Nucleus accumbens (tissue), 56 donors: ENCODE measurements at regions not wholly inside any gene's neighbourhood (a gene's known extent, or its start where the extent isn't known, plus 50 kb on each side); places are given as distances from the start of the nearest gene placed in this dataset.
A peak's percentile ranks its signal among the peaks of the same experiment; 100 is the strongest.

Source experiments
- DNase-seq, 56 donors: peaks; one replicate each; lab custom pipeline; 2025; lab: John Stamatoyannopoulos, UW

DNA sequence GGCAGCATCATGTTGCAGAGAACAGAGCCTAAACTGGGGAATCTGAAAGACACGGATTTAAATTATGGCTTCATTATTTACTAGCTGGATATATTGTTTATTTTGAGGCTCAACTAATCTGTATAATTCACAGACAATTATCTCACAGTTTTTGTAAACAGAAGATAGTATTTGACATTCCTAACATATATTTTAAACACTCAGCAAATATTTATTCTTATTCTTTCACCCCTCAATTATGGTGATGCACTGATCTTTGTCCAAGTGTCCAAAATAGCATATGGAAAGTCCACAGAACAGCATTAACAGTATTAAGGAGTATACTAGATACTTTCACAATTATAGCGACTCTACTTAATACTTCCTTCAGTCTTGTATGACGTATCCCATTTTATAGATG lies 257.0 kb downstream of the ADGRG6 start:
- DNase-seq: no peak

GRCh38 chr6:142561511-142562265 lies 259.9 kb downstream of the ADGRG6 start:
- no peak for DNase-seq

DNA sequence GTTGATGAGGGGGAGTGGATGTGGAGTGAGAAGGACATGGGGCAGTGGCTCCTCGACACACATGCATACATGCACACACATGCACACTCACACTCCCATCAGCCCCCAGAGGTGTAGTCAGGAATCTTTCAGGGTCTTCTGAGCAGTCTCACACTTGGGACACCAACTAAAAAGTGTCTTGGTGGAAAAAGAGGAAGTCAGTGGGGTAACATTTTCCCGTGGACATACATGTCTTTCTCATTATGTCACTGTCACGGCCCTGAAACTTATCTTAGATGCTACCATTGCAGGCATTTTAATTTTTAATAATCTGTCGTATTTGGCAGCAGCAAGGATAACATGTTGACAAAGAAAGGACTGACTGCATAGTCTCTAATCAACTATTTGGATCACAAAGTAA lies 261.1 kb downstream of the ADGRG6 start:
- no peak for DNase-seq

DNA sequence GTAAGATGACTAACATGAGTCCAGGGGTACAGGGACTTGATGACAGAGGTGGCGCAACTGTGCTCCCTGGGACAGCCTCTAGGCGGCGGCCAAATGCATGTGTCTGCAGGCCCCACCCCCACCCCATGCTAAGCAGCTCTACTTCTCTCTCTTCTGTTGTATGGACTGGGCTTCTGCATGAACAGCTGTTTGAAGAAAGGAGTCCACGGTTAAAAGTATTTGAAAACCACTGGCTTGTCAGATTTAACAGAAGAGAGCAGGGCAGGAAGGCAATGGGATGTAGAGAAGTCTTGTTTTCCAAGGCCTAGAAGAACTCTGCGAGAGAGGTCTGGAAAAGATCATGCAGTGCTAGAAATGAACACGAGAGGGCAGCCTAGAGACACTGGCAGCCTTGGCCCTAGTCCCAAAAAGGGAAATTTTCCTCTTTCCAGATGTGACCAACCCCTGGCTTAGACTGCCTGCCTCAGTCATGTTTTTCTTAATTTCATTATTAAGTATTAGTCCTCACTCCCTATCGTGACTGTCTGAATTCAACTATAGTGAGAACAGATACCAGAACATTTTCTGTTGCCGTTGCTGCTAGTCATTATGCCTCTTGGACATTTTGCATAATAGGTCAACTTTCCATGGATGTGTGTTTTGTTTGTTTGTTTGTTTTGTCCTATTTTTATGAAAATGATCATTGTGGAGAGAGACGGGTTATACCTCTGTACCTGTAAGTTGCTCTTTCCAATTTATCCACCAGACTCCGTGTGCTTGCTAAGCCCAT lies 265.0 kb downstream of the ADGRG6 start:
- DNase-seq: peak in 22 of 56 donors; percentile 1 to 50 (median 8)

DNA sequence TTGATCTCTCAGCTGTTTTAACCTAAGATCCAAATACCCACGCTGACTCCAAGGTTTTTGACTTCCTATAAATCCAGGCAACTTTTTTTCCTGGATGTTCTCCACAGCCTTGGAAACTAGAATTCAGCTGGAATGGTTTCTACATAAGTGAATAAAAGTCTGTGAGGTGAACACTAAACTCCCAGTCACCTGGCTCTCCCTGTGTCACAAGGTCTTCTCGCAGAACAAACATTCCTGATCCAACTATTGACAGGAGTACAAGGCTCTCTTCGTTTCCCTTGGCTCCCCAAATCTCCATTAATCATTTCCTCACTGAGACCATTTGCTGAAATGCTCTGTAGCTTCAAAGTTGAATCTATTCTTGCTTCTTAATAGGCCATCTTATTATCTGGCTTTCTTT lies 265.7 kb downstream of the ADGRG6 start:
- no peak for DNase-seq

GRCh38 chr6:142568857-142569597 lies 267.2 kb downstream of the ADGRG6 start:
- DNase-seq: no peak

DNA sequence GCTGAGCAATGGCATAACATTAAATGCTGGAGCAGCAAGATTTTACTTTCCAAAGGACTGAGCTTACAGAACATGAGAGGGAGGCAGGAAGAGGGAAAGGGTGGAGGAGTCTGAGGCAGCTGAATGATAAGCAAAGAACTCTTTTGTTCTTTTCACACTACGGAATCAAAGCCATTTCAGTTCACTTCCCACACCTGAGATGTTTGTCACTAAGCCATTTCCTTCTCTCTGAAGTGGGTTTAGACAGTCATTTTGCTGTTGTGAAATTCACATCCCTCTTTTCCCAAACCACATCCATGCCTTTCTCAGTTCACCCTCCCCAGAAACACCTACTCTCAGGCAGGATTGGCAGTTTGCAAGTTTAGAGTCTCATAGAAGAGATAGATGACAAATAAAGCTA lies 267.9 kb downstream of the ADGRG6 start:
- DNase-seq: peak in 12 of 56 donors; percentile 3 to 56 (median 14)

DNA sequence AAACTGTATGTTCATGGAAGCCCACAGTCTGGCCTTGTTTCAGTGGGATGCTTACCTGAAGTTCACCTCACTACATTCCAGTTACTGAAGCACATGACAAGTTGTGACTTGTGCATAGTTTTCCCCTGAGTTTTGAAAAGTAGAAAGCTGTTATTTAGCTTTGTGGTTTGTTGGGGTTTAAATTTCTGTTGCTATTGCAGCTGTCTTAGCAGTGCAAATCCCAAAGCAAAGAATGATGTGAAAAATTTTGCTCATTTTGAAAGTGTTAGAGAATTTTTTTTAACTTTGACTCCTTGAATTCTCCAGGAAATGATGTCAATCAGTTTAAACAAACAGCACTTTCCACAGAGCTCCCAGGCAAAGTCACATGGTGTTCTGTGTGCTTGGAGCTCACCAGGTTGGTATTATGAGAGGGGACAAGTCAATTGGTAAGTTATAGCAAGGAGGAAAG lies 268.4 kb downstream of the ADGRG6 start:
- DNase-seq: no peak

DNA sequence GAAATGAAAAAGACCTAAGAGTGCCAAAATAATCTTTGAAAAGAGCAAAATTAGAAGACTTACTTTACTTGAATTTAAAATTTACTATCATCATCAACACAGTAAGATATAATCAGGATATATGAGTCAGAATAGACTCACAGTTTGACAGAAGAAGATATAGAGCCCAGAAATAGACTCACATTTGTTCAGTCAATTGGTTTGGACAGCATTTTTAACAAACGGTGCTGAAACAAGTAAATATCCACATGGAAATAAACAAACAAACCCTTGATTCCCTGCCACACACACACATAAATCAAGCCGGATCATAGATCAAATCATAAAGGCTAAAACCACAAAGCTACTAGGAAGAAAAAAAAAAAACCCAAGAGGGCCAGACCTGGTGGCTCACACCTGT lies 291.1 kb downstream of the ADGRG6 start:
- no peak for DNase-seq

DNA sequence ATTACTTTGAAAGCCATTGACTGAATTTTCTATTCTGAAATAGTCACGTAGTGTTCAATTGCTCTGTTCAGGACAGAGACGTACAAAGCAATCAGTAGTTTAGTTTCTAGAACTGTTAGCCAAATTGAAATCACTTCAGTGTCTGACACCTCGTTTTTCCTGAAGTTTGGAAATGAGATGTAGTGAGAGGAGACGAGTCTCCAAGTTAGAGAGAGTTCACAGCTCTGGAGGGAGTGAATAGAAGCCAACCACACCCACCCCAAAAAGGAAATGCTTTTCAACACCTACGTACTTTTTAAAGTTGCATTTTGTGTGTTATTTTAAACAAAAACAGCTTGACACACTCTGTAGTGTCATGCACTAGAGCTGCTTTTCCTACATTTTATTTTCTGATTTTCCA lies 296.0 kb downstream of the ADGRG6 start:
- no peak for DNase-seq

GRCh38 chr6:142601427-142601826 lies 299.6 kb downstream of the ADGRG6 start:
- no peak for DNase-seq

GRCh38 chr6:142602972-142603371 lies 301.2 kb downstream of the ADGRG6 start:
- no peak for DNase-seq

- DNase-seq: no peak
These were observed 304.2 kb downstream of the ADGRG6 start for GRCh38 chr6:142605922-142606485.

- no peak for DNase-seq
These were observed 311.1 kb downstream of the ADGRG6 start for GRCh38 chr6:142612956-142613355.

DNA sequence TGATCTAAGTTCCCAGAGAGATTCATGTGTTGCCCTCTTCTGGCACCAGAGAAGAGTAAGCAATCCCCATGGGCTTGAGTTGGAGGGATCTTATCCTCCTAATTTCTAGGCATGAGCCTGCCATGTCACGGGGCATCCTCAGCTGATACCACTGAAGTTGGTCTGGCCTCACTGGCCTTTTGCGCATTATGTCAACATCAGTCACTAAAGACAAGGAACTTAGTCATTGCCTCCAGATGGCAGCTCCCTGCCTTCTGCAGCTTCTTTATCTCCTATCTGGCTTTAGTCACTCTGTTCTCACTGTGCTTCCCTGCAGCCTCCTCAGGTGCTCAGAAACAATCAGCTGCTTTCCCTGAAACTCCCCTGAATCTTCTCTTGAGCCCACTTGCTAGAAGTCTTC lies 312.2 kb downstream of the ADGRG6 start:
- no peak for DNase-seq

DNA sequence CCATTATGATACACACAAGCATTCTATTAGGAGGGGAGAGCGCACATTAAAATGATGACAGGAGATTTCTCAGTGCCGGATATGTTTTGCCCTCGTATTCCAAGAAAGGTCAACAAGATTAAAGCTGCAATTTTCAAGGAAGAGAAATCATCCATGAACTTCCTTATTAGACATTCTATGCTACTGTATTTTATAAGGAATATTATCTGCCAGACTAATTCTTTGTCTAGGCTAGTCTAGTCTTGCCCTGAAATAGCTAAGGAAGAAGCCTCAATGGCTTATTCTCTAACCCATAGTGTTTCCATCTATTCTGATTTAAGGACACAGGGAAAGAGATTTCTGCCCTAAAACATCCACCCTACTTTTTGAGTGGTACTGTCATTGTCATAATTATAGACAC lies 315.4 kb downstream of the ADGRG6 start:
- no peak for DNase-seq

GRCh38 chr6:142621822-142622221 lies 320.0 kb downstream of the ADGRG6 start:
- no peak for DNase-seq

DNA sequence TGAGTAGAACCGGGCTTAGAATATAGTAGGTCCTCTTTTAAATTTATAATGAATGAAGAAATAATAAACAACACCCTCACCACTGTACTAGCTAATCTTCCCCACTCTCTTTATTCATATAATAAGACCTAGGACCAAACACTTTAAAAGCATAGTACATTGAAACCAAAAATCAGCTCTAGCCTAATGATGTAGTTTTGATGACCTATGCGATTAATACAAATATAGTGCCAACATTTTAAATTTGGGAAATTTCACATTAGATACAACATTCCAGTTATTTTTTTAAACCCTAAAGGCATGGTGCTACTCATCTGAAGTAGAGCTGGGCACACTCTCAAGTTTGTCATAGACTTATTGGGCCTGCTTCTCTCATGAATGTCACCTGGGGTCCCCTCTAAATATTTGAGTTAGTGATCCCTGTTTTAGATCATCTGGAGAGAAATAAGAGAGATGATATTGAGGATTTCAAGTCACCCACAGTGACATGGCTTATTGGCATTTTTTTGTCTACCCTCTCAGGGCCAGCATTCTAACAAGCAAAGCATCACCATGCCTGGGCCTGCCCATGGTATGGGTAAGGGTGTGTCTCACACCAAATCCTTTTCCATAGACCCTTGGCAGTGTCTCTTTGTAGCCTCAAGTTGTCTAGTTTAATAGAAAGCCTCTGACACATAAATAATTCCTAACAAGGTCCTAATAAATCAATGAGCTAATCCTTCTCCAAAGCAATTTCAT lies 319.8 kb downstream of the HIVEP2 start:
- no peak for DNase-seq

DNA sequence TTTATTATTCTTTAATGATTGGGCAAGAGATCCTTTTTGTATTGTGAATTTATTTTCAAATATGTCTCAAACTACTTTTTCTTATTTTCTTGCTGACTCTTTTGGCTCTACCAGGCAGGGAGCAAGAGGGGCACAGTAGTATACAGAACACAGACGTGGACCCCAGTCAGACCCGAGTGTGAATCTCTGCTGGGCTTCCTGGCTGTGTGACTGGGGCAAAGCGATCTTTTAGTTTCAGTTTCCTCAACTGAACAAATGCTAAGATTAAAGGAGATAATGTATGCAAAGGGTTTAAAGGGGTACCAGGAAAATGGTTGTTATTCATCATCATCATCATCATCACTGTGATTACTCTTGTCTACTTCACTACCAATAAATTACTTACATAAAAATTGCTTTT lies 317.5 kb downstream of the HIVEP2 start:
- DNase-seq: no peak
